GM19467 (cell line): ENCODE measurements at regions not wholly inside any gene's neighbourhood (a gene's known extent, or its start where the extent isn't known, plus 50 kb on each side); places are given as distances from the start of the nearest gene placed in this dataset.

Experiments used
- ATAC-seq: cut with Tn5 transposase; IDR thresholded peaks from one replicate; pipeline ENCODE4 v1.9.1; 2021; ENCODE audit warnings: mild to moderate bottlenecking, moderate library complexity; ENCODE audit not compliant: unreplicated experiment

DNA sequence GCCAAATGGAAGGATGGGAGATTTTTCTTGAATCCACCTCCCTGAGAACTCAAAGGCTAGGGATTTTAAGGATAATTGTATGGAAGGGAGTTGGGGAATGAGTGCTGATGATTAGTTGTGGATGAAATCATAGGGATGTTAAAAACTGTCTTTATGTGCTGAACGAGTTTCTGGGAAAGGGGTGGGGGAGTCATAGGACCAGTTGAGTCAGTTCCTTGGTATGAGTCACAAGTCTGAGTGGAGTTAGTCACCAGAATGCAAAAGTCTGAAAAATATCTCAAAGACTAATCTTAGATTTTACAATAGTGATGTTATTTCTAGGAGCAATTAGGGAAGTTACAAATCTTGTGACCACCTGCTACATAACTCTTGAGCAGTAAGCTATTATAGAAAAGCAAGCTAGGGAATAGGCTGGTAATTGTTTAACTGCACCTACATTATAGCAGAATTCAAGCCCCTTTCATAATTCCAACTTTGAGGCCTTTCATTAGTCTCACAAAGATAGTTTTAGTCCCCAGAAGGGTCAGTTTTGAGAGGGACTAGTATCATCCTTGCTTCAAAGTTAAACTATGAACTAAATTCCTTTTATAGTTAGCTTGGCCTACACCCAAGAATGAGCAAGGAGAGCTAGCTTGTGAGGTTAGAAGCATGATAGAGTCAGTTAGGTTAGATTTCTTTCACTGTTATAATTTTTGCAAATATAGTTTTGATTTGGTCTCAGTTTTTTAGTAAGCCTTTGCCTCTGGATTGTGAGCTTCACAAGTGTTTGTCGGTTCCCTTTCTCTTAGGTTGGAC lies 668.0 kb downstream of the ETS1 start:
- ATAC-seq: no peak

DNA sequence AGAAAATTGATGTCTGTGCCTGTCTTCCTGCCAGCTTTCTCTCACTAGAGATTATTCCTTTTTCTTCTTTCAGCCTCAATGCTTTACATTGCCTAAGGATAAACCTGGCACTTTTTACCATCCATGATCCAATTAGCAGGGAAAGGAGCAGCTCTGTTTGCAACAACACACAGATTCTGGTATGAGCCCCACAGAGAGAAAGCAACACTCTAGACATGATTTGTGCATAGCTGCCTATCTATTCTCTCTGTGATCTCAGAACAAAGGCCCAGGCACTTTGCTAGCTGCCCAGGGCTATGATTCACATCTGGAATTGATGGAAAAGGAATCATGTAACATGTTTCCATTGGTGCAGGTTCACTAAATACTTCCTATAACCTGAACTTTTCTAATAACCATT lies 685.0 kb downstream of the ETS1 start:
- ATAC-seq: no peak

DNA sequence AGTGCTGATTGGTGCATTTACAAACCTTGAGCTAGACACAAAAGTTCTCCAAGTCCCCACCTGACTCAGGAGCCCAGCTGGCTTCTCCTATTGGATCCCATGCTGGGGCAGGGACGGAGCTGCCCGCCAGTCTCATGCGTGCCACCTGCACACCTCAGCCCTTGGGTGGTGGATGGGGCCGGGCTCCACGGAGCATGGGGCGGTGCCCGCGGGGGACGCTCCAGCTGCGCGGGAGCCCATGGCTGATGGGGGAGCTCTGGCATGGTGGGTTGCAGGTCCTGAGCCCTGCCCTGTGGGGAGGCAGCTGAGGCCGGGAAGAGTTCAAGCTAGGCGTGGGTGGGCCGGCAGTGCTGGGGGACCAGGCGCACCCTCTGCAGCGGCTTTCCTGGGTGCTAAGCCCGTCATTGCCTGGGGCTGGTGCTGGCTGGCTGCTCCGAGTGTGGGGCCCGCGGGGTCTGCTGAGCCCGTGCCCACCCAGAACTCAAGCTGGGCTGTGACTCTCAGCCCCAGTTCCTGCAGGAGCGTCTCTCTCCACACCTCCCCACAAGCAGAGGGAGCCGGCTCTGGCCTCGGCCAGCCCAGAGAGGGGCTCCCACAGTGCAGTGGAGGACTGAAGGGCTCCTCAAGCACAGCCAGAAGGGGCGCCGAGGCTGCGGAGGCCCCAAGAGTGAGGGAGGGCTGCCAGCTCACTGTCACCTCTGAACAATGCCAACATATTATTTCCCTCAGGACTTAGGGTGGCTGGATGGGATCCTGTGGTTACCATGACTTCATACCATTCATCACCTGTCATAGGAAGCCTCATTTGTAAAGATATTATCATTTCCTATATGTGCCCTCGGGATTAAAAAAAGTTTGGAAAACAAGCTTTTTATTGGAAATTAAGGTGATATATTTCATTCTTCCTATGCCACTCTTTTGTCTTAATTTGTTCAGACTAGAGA lies 688.7 kb downstream of the ETS1 start:
- no peak for ATAC-seq

DNA sequence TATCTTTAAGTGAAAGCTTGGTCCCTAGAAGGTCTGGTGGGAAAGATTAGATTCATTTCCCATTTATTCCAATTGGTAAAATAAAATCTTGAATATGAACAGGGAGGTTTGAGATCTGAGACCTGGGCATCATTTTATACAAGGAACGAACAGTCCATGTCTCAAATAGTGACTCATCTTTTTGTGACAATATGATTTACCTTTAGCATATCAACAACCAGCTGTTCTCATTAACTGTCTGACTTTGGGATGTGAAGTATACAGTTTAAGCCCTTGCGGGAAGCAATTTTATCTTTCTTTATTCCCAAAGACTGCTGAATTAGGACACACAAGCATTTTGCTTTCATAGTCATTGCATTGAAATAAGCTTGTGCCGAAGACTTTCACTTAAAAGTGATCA lies 691.6 kb downstream of the ETS1 start:
- no peak for ATAC-seq

DNA sequence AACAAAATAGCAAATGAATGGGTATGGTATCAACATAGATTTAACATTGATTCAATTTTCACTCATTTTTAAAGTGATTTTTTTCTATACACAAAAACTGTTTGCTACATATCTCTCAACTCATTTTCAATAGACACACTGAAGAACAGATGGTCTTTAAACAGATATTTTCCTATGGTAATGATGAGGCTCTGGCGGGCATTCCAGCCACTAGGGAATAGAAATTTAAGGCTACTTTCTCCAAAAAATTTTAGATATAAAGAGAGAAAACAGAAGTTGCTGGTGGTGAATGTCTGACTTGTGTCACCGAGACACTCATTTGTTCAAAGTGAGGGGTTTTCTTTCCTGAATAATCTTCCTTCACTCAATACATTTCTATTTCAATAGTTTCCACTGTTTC lies 693.0 kb downstream of the ETS1 start:
- no peak for ATAC-seq

DNA sequence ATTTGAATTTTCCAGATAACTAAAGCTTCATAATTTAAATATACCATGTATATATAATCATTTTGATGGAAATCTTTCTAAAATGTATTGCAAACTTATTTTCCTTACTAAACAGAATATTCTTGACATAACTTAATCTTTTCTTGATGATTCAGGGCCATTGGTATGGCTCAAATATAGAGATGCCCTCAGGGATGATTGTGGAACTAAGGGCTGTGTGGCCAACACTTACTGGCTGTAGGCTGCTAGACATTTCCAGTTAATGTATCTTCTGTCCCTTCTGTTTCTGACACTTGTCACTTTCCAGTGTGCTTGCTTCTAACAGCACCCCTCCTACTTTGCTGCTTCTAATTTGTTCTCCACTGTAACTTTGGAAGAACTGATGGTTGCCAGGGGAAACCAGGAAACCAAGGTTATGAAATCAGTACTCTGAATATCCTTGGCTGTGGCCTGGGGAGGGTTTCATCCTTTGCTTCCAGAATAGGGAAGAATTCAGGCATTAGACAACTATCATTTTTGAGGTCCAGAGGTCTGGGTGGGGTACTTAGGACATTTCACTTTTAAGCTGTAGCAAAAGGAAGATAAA lies 697.2 kb downstream of the ETS1 start:
- ATAC-seq: no peak

DNA sequence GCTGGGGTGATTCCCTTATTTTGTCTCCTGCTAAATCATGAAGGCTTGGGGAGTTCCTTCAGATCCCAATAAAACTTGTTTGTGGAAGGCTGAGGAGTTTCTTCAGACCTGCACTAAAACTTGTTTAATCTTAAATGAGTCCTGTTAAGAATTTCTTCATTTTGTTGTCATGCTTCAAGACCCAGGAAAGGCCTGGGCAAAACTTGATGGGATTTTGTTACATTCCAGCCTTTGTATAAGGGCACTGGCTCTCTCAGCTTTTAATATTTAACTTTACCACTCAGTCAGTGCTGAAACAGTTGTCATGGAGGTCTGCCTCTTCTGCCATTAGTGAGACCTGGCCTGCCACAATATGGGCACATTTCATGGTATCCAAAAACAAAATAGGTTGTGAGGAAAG lies 699.0 kb downstream of the ETS1 start:
- ATAC-seq: no peak

DNA sequence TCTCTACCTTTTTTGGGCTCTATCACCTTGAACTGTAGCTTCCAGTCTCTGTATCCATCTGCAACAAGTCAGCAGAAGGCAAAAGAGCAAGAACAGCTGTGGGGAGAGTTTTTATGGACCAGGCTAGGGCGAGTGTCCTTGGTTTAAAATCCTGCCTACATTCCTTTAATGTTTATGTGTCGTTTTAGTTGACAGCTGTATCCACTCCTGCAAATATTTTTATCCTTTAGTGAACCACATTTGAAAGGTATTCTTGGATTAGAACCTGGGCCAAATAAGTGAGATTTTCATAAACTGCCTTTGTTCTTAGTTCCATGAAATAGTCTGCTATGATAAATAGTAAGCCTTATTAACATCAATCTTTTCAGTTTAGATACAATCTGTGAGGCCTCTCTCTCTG lies 712.2 kb downstream of the ETS1 start:
- no peak for ATAC-seq

DNA sequence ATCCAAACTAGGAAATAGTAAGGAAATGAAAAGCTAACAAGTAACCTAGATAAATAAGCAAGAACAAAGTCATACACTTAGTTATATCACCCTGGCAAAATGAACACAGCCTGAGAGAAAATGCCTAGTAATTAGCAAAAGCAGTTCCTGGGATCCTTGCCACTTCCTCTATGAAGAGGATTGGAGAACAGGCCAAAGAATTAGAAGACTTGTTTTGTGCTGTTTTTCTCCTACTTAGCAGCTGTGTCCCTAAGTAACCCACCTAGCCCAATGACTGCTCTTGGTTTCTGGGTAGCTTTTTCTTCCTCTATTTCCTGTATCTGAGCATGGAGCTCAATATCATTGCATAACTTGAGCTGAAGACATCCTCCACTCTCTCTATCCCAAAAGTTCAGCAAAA lies 713.9 kb downstream of the ETS1 start:
- no peak for ATAC-seq

DNA sequence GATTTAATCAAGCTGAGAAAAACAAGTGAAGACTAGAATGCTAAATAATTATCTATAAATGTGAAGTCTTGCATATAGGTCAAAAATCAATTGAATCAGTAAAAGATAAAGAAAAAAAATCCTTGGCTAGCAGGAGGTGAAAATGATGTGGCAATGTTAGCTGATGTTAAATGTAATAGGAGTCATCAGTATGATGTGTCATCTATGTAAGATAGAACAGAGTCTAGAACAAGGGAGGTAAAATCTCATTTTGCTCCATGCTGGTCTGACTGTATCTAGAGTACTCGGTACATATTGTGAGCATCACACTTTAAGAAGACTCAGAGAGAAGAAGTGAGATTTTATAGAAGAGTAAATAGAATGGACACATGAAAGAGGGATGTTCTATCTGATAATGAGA lies 721.2 kb downstream of the ETS1 start:
- ATAC-seq: no peak

DNA sequence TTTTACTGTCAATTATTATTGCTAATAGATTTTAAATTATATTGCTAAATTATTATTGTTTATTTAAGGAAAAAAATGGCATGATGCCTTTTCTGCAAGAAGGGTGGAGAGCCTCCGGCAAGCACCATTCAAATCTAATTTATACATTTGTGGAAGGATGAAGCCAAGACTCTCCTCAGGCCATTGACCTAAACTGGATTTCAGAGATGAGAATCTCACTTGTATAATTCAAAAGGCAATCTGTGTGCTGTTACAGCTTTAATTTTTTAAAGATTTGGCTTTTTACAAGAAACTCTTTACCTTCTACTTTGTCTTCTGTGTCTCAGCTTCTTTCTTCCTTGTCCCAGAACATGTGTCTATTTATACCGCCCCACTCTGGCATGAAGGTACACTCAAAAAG lies 722.5 kb downstream of the ETS1 start:
- no peak for ATAC-seq

DNA sequence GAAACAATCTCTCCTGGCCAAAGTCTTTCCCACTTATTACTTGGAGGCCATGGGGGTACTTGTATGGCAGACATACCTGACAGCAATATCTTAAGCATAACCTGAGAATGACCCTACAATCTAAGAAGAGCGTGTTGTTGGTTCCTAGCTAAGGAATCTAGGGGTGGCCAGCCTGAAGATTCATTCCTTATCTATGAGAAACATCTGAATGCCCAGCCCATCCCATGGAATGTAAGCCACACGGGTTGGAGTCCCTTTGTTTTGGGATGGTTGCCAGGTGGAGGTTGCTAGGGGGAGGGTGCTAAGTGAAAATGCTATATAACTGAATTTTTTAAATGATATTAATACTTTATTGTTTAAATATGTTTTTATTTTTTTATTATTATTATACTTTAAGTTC lies 725.0 kb downstream of the ETS1 start:
- no peak for ATAC-seq

DNA sequence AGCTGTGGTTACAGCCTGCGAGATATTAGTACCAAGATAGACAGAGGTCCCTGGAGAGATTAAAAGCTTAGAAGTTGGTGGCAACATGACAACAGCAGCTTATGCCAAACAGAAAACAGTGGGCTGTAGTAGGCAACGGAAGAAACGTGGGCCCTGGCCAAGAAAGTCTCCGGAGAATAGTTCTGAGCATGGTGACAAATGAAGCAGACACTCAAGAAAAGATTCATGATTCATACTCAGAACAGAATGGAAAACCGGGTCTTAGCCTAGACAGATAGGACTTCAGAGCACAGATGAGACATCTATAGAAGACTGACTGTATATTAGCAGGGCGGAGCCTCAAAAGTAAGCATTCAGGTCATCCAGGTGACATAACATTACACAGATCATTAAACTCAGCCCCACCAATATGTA lies 727.4 kb downstream of the ETS1 start:
- ATAC-seq: no peak

DNA sequence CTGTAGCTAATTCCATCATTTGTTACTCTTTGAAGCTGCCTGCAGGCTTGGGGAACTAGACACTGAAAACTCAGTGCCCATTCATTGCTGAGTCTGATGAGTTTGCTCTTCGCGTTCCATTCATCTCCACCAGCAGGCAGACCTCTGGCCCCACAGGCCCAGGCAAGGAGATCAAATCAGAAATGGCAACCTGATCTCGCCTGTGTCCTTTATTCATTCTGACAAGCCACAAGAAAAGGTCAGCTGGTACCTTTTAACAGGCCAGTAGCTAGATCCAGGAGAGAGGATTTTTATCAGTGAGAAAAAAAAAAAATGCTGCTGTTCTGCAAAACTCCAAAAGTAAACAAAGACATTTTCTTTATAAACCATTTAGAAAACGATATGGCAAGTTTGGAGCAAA lies 742.5 kb downstream of the ETS1 start:
- no peak for ATAC-seq

DNA sequence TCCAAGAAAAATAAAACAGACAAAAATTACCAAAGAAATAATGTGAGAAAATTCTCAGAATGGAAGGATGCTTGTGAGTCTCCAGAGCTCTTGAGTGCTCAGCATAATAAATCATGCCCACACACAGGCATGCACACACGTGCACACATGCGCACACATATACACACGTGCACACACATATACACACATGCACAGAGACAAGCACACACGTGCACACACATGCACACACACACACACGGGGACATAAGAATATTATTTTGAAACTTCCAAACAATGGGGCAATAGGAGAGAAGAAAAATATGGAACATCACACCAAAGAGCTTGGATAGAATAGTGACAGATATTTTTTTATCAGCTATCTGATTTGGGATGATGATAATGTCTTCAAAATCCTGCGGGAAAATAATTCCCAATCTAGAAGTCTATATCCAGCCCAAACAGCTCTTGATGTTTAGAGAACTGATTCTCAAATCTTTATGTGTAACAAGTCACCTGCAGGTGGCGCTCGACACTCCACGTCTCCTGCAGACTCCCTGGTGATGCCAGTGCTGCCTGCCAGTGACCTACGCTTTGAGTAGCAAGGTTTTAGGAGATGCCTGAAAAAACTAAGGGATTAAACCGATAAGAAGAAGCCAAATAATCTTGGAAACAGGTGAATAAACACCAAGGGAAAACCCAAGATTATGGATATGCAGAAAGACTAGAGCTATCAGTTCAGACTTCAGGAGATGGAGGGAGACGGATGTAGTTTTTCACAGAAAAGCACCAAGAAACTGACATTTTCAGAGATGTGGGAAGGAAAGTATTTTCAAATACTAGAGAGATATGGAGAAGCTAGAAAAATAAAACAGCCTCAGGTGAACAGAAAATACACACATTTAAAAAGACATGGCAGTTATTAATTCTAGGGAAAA lies 743.6 kb downstream of the ETS1 start:
- peak; percentile 75 for ATAC-seq

DNA sequence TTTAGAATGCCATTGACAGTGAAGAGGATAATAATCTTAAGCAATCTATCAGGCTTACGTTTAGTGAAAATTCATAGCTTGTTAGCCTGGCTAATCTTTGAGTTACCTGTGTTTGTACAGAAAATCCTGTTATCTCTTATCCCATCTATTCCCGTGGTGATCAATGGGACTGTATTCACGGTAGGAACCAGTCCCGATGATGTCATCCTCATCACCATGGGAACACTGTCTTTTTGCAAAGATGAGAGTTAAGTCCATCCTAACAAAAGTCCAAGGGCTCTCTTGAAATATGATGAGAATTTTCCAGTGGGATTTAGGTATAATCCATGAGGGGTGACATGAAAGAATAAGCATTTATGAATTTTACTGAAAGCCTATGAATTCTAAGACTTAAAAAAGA lies 762.2 kb downstream of the ETS1 start:
- ATAC-seq: no peak

DNA sequence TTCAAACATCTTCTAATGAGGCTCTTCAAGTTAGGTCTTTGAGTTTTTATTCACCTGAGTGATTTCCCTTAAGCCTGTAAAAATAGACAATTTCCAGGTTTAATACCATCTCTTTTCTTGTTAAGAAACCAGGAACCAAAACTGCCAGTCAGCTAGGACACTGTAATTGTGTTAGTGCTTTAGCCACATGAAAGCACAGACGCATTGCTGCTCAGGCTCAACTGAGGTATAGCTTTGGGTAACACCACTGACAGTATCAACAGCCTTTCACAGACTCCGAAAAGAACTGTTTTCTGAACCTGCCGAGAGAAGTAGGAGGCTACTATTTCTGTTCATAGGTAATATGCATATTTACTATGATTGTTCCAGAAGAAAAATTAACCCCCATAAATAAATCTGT lies 768.7 kb downstream of the ETS1 start:
- no peak for ATAC-seq

DNA sequence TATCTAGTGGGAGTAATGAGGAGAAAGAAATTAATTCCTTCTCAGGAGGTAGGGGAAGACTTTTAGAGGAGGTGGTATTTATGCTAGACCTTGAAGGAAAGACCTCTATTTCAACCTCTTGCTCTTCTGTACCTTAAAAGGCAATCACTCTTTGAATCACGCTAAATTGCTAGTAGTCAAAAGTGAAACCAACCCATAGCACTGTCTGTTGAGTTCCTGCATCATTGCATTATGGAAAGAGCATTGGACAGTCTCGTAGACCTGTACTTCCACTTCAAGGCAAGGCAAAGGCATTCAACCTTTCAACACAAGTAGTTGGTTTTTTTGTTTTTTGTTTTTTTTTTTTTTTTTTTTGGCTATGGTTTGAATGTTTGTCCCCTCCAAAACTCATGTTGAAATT lies 770.4 kb downstream of the ETS1 start:
- ATAC-seq: no peak

DNA sequence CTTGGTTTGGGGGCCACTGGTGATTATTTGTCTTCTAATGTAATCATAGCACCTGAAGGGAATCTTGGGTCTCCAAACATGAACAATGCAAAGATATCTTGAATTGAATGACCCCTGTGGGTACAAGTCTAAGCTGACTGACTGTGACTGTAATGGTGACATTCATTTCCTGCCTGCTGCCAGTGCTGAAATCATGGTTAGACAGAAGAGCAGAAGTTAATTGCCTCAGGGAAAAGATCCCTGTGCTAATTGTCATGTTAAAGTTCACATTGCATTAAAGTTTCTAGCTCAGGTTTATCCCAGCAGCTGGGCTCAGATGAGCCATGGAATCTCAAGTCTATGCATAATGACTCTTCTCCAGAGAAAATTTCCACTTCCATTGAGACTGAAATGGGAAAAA lies 772.0 kb downstream of the ETS1 start:
- no peak for ATAC-seq

DNA sequence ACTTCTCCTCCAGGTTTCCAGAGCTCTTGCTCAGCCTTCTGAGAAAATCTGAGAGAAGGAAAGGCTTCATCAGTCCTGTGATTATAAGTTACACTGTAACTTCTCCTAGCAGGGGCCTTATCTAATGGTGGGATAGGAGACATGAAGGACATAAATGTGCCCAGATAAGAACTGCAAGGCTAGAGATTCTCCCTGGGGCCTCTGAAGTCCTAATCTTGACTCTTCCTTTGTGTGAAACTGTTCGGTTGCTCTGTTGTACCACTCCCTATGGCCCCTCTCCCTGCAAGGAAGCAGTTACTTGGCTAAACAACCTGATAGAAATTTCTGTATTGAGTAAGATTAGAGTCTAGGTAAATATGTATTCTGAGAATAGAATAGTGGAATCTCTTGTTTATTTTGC lies 780.9 kb downstream of the ETS1 start:
- ATAC-seq: no peak

DNA sequence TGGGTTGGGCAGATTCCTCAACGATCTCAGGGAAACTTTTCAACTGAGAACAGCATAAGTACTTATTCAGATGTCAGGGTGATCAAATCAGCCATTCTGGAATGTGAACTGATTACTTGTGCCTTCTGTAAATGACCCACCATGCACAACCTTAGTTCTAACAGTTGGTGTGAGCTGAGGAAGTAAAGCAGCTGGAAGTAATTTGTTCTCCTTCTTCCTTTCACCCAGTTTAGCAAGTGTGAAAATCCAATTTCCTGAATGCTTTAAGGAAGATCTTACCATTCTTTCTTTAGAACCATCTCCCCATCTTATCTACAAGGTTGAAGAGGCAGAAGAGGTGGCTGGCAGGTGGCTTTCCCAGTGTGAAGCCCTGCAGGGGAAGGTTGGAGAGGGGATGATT lies 781.6 kb downstream of the ETS1 start:
- no peak for ATAC-seq
